Common myeloid progenitor, CD34-positive (primary cell): ENCODE measurements at regions not wholly inside any gene's neighbourhood (a gene's known extent, or its start where the extent isn't known, plus 50 kb on each side); places are given as distances from the start of the nearest gene placed in this dataset.

Experiments
- CTCF ChIA-PET: fragments of 350-600 bp; sonication (Branson Sonifier 250); formaldehyde crosslinking; loops from one replicate; lab custom pipeline; 2021; ENCODE audit warnings: antibody characterized with exemption; lab: Charles Lee
- POLR2A ChIA-PET: fragments of 350-600 bp; sonication (Branson Sonifier 250); formaldehyde crosslinking; loops from one replicate; lab custom pipeline; 2021; ENCODE audit warnings: antibody characterized with exemption; lab: Charles Lee
- DNase-seq, 3 donors: peaks; one replicate each; pipeline versions ENCODE4 v3.0.0 to v3.0.0-alpha.2; 2013
- H3K27ac ChIP-seq, 2 experiments: 1 replicate in 1 of 2; 2 replicates in 1 of 2; pipeline ENCODE4 v1.7.0; 2013; ENCODE audit warnings: inconsistent platforms in 2 of 2, low read length in 2 of 2, mild to moderate bottlenecking in 2 of 2, low read depth in 1 of 2, moderate library complexity in 1 of 2; ENCODE audit not compliant: severe bottlenecking in 2 of 2, insufficient read depth in 1 of 2, poor library complexity in 1 of 2
- H3K27me3 ChIP-seq, 5 experiments: replicated peaks in 2 of 5; 1 replicate in 3 of 5; 2 replicates in 2 of 5; pipeline versions ENCODE4 v1.6.1 to v1.7.0; 2013; ENCODE audit warnings: low read length in 4 of 5, mild to moderate bottlenecking in 2 of 5, moderate library complexity in 2 of 5, inconsistent platforms in 1 of 5; ENCODE audit not compliant: insufficient read depth in 5 of 5, control insufficient read depth in 4 of 5
- H3K36me3 ChIP-seq, 4 experiments: 1 replicate in 2 of 4; 2 replicates in 2 of 4; pipeline versions ENCODE4 v1.6.1 to v1.7.0; 2013; ENCODE audit warnings: low read length in 3 of 4, control low read depth in 1 of 4, mild to moderate bottlenecking in 1 of 4; ENCODE audit not compliant: control insufficient read depth in 4 of 4, insufficient read depth in 4 of 4
- H3K4me1 ChIP-seq, 4 experiments: 1 replicate in 3 of 4; 2 replicates in 1 of 4; pipeline versions ENCODE4 v1.6.1 to v1.7.1; 2013; ENCODE audit warnings: low read length in 3 of 4, mild to moderate bottlenecking in 3 of 4, control low read depth in 1 of 4, inconsistent platforms in 1 of 4, moderate library complexity in 1 of 4; ENCODE audit not compliant: control insufficient read depth in 4 of 4, insufficient read depth in 4 of 4; ENCODE audit errors: control extremely low read depth in 1 of 4
- H3K4me3 ChIP-seq, 7 experiments: 1 replicate in 4 of 7; 2 replicates in 3 of 7; pipeline versions ENCODE4 v1.5.1 to v1.7.0; 2013; ENCODE audit warnings: mild to moderate bottlenecking in 7 of 7, low read length in 6 of 7, moderate library complexity in 6 of 7, inconsistent platforms in 2 of 7, low read depth in 2 of 7, control low read depth in 1 of 7; ENCODE audit not compliant: insufficient read depth in 4 of 7, control insufficient read depth in 1 of 7; ENCODE audit errors: extremely low read depth in 1 of 7
- H3K9me3 ChIP-seq, 5 experiments: 1 replicate in 4 of 5; 2 replicates in 1 of 5; pipeline versions ENCODE4 v1.6.1 to v1.7.1; 2013; ENCODE audit warnings: low read length in 4 of 5, mild to moderate bottlenecking in 2 of 5, inconsistent platforms in 1 of 5, low read depth in 1 of 5, moderate library complexity in 1 of 5; ENCODE audit not compliant: control insufficient read depth in 4 of 5, insufficient read depth in 2 of 5; ENCODE audit errors: control extremely low read depth in 1 of 5
- WGBS: methylation state at CpG from one replicate; pipeline ENCODE4 v1.1.5; 2013; ENCODE audit not compliant: insufficient coverage; 5-methylcytosine and 5-hydroxymethylcytosine counted together

DNA sequence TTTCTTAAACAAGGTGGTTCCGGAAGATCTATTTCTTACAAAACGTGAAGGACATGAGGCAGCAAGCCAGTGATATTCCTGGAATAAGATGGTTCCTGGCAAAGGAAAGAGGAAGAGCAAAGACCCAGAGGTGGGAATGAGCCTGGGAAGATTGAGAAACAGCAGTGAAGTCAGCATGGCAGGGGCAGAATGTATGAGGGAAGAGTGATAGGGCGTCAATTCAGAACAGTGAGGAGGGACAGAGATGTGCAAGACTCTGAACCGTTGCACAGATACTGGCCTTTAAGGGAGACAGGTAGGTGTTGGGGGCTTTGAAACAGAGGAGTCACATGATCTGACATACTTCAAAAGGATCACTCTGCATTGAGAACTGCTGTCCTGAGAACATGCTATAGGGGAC lies 338.3 kb downstream of the CBLN4 start:
- ChIA-PET CTCF (no interaction called here), POLR2A (no interaction called here)
- no peaks in the 10 kb centered on the region for H3K27me3 ChIP-seq
- H3K36me3 ChIP-seq: no peaks in the 10 kb centered on the region
- no peak overlapping the region for H3K4me3 ChIP-seq
- H3K27ac ChIP-seq: no peak overlapping the region
- no peaks in the 10 kb centered on the region for H3K4me1 ChIP-seq
- no peak for DNase-seq
- WGBS: 100% methylated on average over 4 of the region's 4 CpGs
- H3K9me3 ChIP-seq: no peaks in the 10 kb centered on the region

DNA sequence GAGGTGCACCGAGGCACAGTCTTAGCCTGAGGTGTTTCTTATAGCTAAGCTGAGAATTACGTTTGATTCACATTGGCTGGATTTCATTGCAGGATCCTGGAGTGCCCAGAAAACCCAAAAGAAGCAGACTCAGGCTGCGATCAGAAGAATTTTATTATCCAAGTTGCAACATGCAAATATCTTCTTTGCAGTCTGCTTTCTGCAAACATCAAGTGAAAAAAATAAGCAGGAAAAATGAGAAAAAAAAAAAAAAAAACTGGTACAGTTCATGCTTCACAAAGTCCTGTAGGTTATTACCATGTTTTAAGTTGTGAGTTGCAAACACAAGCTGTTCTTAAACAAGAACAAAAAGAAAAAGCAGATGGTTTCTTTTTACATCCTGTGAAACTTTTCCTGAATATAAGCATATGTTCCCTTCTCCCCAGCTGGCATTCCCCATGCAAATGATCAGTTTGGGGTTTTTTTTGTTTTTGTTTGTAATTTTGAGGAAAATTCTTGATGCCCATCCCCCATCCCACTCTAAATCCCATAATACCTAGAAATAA lies 349.0 kb downstream of the CBLN4 start:
- Histone ChIP-seq H3K27me3 (no peaks in the 10 kb centered on the region), H3K36me3 (no peaks in the 10 kb centered on the region), H3K4me1 (no peaks in the 10 kb centered on the region), H3K9me3 (no peaks in the 10 kb centered on the region), H3K27ac (no peak overlapping the region), H3K4me3 (no peak overlapping the region)
- DNase-seq: no peak
- POLR2A ChIA-PET: interaction anchor here (0.7 kb wide), 1 partner anchor 10 kb away, joined by 7 read pairs; no protein-coding TSS in a partner anchor
- 88% methylated on average over 3 of the region's 3 CpGs for WGBS
- CTCF ChIA-PET: no interaction called here

DNA sequence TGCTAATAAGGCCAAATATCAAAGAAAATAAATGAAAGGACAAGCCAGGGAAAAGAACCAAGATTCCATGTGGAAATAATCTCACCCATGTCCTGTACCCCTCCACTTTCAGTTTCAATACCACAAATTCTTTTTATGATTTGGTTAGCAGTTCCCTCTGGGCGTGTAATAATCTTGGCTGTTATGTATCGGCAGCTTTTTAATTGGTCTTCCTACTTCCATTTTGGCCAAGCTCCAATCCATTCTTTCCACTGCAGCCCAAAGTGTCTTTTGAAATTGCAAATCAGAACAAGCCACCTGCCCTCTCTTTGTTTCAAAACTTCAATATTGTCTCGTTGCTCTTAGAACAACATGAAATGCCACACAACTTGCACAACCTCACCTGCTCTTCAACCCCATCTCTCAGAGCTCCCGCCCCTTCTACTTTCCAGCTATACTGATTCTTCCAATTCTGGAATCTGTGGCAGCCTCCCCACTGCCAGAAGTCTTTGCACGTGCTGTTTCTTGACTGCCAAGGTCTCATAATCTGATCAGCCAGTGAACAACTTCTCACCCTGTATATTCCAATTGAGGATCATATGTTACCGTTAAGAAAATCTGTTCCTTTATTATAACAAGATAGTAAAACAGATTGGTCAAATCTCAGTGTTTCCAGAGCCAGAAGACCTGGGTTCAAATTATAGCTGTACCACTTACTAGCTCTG lies 354.5 kb downstream of the CBLN4 start:
- H3K9me3 ChIP-seq: no peaks in the 10 kb centered on the region
- no peak overlapping the region for H3K27ac ChIP-seq
- no peak overlapping the region for H3K4me3 ChIP-seq
- no peaks in the 10 kb centered on the region for H3K4me1 ChIP-seq
- H3K36me3 ChIP-seq: no peaks in the 10 kb centered on the region
- POLR2A ChIA-PET: no interaction called here
- 86% methylated on average over 5 of the region's 6 CpGs for WGBS
- no peaks in the 10 kb centered on the region for H3K27me3 ChIP-seq
- no peak for DNase-seq
- CTCF ChIA-PET: no interaction called here

DNA sequence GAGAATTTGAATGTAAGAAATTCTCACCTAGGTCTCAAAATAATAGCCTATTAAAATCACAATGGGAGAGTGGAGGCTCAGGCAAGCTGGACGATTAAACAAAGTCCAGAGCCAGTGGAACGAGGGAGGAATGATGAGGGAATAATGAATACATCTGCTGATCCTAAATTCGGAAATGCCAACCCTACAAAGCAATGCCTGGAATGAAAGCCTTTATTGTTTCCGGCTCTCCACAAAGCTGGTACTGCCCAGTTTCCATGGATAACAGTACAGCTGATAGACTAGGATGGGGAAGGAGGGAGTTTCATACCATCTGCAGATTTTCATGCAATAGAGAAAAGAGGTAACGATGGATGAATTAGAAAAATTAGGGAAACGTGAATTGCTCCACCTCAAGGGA lies 356.1 kb downstream of the CBLN4 start:
- WGBS: 95% methylated on average over 4 of the region's 6 CpGs
- Histone ChIP-seq H3K27me3 (no peaks in the 10 kb centered on the region), H3K4me3 (no peak overlapping the region), H3K4me1 (no peaks in the 10 kb centered on the region), H3K9me3 (no peaks in the 10 kb centered on the region), H3K27ac (no peak overlapping the region), H3K36me3 (no peaks in the 10 kb centered on the region)
- no peak for DNase-seq
- ChIA-PET CTCF (no interaction called here), POLR2A (no interaction called here)

DNA sequence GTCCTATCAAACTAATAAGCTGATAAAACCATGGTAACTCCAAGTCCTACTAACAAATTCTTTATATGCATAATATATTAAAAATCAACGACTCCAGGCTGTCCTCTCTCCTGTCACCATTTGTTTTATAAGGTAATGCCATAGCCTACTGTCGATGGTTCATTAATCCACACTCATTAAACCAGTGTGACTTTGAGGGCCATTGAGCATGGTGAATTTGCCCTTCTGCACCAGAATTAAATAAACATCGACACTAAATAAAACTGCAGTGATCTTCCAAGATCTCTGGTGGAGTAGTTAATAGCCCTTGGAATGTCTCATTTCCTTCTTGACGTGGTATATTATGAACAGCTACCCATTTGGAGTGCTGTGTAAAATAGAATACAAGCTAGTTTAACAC lies 358.5 kb downstream of the CBLN4 start:
- Histone ChIP-seq H3K27ac (no peak overlapping the region), H3K36me3 (no peaks in the 10 kb centered on the region), H3K9me3 (no peaks in the 10 kb centered on the region), H3K27me3 (no peaks in the 10 kb centered on the region), H3K4me3 (no peak overlapping the region), H3K4me1 (no peaks in the 10 kb centered on the region)
- WGBS: 100% methylated on average over 2 of the region's 4 CpGs
- POLR2A ChIA-PET: no interaction called here
- no peak for DNase-seq
- CTCF ChIA-PET: no interaction called here

DNA sequence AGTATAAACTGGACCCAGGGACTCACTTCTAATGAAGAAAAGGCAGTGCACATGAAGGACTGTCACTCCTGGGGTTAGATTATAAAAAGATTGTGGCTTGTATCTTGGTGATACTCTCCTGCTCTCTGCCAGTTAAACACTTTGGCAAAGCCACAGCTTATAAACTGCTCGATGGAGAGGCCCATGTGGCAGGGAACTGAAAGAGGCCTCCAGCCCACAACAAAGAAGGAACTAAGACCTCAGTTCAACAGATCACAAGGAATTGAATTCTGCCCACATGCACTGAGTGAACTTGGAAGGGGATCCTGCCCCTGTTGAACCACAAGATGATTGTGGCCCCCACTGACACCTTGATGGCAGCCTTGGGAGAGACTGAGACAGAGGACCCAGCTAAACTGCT lies 363.8 kb downstream of the CBLN4 start:
- no peaks in the 10 kb centered on the region for H3K36me3 ChIP-seq
- no peak for DNase-seq
- WGBS: 56% methylated on average over 1 of the region's 1 CpG
- H3K27me3 ChIP-seq: no peaks in the 10 kb centered on the region
- H3K4me1 ChIP-seq: no peaks in the 10 kb centered on the region
- ChIA-PET POLR2A (no interaction called here), CTCF (no interaction called here)
- no peaks in the 10 kb centered on the region for H3K9me3 ChIP-seq
- no peak overlapping the region for H3K4me3 ChIP-seq
- H3K27ac ChIP-seq: no peak overlapping the region

DNA sequence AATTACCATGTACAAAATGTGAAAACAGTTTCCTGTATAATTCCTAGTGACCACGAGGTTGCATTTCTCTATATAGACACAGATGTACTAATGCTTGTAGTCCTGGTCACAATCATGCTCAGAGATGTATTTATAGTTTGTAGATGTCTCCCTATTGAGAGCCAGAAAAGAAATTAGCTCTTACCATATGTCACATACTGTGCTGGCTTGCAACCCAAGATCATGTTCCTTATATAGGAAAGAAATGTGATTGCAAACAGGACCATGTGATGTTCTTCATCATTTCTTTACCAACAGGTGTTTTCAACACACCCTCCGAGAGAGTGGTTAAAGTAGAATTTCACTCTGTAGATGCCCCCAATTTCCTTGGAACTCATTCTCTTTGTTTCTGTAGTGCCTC lies 369.4 kb downstream of the CBLN4 start:
- POLR2A ChIA-PET: no interaction called here
- CTCF ChIA-PET: no interaction called here
- no CpG with 5 or more reads among the region's 2 CpGs for WGBS
- Histone ChIP-seq H3K27ac (no peak overlapping the region), H3K27me3 (no peaks in the 10 kb centered on the region), H3K9me3 (no peaks in the 10 kb centered on the region), H3K4me1 (no peaks in the 10 kb centered on the region), H3K36me3 (no peaks in the 10 kb centered on the region), H3K4me3 (no peak overlapping the region)
- no peak for DNase-seq
